Activated CD4-positive, alpha-beta T cell treated with anti-CD3 and anti-CD28 coated beads, Interleukin-10, Interleukin-2, amounts not matched to agents 100 ng/mL and 50 ng/mL, durations not matched to agents 16 hours and 8 hours (primary cell): ENCODE measurements at regions not wholly inside any gene's neighbourhood (a gene's known extent, or its start where the extent isn't known, plus 50 kb on each side); places are given as distances from the start of the nearest gene placed in this dataset.
"Not testable (repeated sequence)": the region's sequence is repeated elsewhere in the genome, so short reads cannot be mapped to it uniquely, and the experiment has no call there.

Source experiments
- DNase-seq: peaks from one replicate; pipeline ENCODE4 v3.0.0-alpha.2; 2020

DNA sequence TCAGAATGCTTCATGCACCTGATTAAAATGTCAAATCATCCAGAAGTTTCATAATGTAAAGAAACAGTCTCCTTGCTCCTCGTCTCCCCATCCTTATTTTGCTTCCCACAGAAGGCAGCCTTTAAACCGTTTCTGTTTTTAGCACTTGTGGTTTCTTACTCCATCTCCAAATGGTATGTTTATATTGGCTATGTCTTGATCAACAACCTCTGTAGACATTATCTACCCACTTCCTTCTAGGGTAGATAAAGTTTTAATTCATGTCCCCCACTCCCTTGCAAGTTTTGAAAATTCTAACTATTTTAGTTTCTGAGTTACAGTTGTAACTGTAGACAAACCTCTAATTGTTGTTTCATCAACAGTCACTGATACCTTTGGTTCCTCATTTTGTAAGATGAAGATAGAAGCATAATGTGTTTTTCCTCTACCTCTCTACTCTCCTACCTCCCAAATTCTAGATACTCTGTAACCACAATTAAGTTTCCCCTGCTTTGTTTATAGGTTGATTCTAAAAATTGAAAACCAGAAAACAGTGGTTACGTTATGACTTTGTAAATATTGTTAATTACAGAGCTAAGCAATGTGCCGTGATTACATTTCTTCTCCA lies 291.7 kb upstream of the GATB start:
- no peak for DNase-seq

- DNase-seq: not testable (repeated sequence)
Observed at GRCh38 chr4:152051332-152051731, 290.5 kb upstream of the GATB start.

- DNase-seq: no peak
Observed at GRCh38 chr4:152050106-152050505, 289.3 kb upstream of the GATB start.

- no peak for DNase-seq
Observed at GRCh38 chr4:152047451-152047850, 286.6 kb upstream of the GATB start.

- no peak for DNase-seq
Observed at GRCh38 chr4:152045807-152046571, 285.2 kb upstream of the GATB start.

- DNase-seq: no peak
Observed at GRCh38 chr4:152045449-152045806, 284.6 kb upstream of the GATB start.

DNA sequence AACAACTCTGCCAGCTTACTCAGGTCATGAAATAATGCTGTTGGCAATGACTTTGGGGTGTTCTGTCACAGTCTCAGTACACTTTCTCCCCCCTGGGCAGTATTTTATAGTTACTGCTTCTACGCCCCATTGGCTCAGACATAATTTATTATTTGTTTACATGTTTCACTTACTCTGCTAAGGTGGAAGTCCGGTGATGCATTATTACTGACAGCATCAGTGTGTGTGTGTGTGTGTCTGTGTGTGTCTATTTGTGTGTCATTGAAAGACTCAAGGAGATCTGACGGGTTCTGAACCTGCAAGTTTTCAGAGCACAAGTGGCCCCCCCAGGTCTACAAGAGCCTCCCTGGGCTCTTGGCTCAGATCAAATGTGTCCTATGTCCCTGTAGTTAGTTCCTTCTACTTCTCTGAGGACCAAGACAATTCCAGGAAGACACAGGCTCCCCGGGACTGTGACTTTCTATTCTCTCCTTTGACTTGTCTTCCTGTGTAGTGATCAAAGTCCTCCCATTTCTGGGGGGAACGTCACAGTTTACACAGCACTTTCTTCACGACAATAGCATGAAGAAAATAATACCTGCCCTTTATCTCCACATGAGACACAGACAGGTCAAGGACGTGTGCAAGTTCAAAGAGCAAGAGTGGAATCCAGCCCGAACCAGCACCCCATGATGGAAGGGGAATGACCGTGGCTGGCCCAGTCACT lies 283.7 kb upstream of the GATB start:
- DNase-seq: no peak

GRCh38 chr4:152041295-152041694 lies 280.5 kb upstream of the GATB start:
- no peak for DNase-seq

DNA sequence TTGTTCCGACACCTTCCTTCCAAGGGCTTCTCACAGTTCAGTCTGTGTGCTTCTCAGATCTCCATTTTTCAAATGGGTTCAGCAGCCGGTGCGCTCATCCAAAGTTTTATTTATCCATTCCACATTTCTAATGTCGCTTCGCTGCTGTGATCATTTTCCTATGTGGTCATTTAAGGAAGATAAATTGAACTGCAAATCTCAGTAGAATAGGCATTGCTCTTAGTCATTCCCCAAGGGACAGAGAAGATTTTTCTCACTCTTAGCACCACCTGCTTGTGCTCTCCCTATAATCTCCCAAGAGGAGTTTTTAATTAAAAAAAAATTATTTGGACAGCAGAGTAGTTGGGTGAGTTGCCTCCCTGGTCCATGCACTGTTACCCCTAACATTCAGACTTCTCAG lies 278.9 kb upstream of the GATB start:
- no peak for DNase-seq

DNA sequence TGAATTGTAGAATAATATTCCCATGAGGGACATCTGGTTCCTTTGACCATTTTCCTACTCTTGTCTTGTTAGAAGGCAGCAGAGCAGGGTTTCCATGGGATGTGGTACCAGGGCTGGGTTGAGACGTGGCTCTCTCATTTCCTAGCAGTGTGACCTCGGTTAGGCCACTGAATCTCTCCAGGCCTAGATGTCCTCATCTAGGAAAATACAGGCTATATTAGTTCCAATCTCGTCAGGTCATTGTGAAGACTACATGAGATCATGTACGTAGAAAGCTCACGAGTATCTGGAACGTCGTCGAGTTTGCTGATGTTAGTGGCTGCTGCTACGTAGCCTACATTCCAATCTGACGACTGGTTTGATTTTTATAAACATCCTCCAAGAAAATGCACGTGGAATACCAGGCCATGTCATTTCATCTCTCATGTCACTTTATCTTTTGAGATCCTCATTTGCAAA lies 278.2 kb upstream of the GATB start:
- no peak for DNase-seq

GRCh38 chr4:152038238-152038637 lies 277.4 kb upstream of the GATB start:
- DNase-seq: no peak

- no peak for DNase-seq
Observed at GRCh38 chr4:152037435-152037834, 276.6 kb upstream of the GATB start.

DNA sequence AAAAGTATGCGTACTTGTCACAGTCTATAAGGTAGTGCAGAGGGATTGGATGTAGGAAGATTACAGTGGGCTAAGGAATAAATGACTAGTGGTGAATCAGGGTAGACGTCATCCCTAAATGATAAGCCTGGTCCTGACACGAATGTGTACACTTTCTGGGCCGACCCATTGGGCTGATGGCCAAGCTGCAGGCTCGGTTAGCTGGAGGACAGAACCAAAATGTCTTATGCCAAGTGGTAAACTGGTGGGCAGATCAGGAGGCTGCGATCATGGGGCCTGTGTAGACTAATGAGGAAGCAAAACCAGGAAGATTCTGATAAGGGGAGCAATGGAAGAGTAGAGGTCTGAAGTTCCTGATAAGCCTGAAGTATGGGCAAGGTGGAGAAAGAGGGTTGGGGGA lies 272.8 kb upstream of the GATB start:
- no peak for DNase-seq

- no peak for DNase-seq
Observed at GRCh38 chr4:152032722-152033131, 271.9 kb upstream of the GATB start.

- DNase-seq: no peak
Observed at GRCh38 chr4:152029631-152030030, 268.8 kb upstream of the GATB start.

- DNase-seq: no peak
Observed at GRCh38 chr4:152028131-152028530, 267.3 kb upstream of the GATB start.

GRCh38 chr4:152024881-152025280 lies 264.1 kb upstream of the GATB start:
- no peak for DNase-seq

DNA sequence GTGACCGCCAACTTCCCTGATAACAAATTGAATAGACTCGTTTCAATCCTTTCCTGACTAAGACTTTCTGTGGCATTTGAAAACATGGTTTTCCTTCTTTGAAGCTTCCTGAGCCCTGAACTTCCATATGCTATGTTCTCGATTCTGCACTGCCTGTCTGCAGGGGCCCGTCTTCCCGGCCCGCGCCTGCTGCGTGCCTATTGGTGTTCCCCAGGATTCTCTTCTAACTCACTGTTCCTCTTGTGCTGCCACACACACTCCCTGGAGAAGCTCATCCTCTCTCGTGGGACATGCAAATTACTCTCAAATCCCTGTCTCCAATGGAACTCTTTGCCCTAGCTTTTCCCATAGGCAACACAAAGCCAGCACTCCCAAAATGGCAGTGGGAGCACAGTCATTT lies 262.9 kb upstream of the GATB start:
- DNase-seq: no peak

GRCh38 chr4:152022543-152022942 lies 261.7 kb upstream of the GATB start:
- no peak for DNase-seq

- DNase-seq: no peak
Observed at GRCh38 chr4:152021788-152022438, 261.1 kb upstream of the GATB start.

DNA sequence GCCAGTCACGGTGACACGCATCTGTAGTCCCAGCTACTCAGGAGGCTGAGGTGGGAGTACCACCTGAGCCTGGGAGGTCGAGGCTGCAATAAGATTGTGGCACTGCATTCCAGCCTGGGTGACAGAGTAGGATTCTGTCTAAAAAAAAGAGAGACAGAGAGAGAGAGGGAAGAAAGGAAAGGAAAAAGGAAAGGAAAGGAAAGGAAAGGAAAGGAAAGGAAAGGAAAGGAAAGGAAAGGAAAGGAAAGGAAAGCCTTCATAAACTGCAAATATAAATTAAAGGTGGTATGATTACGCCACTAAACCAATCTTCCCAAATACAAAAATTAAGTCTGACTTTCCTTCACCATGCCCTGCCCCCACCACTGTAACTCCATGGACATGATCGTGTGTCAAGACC lies 259.3 kb upstream of the GATB start:
- DNase-seq: no peak

DNA sequence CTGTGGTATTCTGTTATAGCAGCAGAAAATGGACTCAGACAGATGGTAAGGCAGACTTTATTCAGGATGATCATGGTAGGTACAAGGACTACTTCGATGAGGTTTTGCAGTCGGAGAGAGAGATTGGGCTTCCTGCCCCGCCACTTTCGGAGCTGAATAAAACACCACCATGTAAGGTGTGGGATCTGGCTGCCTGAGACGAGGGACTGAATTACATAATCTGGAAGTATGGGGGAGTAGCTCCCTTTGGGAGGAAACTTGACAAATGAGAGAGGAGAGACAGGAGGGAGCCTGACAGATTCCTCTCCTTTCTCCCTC lies 255.5 kb upstream of the GATB start:
- DNase-seq: no peak

DNA sequence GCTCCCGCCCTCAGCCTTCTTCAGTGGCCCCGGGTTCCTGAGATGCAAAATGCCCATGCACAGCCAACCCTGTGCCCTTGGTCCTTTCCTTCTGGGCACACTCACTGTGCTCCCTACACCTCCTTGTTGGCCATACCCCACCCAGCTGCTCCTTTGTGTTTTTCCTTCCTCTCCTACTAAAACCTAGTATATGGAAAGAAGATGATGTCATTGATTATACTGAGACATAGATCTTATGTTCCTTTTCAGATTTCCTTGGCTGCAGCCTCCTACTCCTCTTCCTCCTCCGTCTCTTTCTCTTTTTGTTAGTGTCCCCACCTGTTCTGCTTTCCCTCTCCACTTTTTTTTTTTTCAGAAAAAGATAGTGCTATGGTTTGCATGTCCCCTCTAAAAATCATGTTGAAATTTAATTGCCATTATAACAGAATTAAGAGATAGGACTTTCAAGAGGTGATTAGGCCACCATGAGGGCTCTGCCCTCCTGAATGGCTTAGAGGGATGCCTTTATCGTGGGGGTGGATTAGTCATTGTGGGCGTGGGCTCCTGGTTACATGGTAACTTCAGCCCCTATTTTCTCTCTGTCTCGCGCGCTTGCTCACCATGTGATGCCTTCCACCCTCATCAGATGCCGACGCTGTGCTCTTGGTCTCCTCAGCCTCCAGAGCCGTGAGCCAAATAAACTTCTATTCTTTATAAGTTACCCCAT lies 254.9 kb upstream of the GATB start:
- no peak for DNase-seq
